ENCODE measurements at regions not wholly inside any gene's neighbourhood (a gene's known extent, or its start where the extent isn't known, plus 50 kb on each side); places are given as distances from the start of the nearest gene placed in this dataset.
"Not testable (repeated sequence)": the region's sequence is repeated elsewhere in the genome, so short reads cannot be mapped to it uniquely, and the experiment has no call there.

DNA sequence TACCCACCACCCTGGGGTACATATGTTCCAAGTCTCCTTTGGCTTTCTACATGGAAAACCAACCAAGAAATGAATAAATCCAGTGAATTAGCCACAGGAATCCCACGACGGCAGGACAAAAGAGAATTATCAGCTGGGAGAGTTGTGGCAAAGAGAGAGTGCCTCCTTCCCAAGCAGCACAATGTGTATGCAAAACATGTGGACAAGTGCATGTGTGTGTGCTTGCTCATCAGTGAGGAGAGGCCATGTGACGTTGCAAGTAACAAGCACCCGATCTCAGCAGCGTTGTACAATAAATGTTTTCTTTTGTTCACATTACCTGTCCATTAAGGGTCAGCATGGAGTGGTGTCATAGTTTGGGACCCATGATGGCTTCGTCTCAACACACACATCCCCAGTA is 50.0 kb upstream of the EMX2 start:
- CTCF ChIA-PET = interaction anchor here (0.6 kb wide), 1 partner anchor 1052 kb away, joined by 4 read pairs; no protein-coding TSS in a partner anchor
- H3K27me3 Mint-ChIP-seq (ENCODE audit: low read depth) = peaks cover 26% of the 10 kb centered on the region
- H3K27ac Mint-ChIP-seq = no peak overlapping the region
- DNase-seq = no peak
- H3K4me3 Mint-ChIP-seq = no peak overlapping the region
- intact Hi-C loops (cut with micrococcal nuclease) = loop anchor here (10.0 kb wide), 1 partner anchor 612 kb away; no protein-coding TSS in a partner anchor
- no peaks in the 10 kb centered on the region for H3K36me3 Mint-ChIP-seq (ENCODE audit: low read depth)
- no peaks in the 10 kb centered on the region for H3K9me3 Mint-ChIP-seq
- peaks cover 2% of the 10 kb centered on the region for H3K4me1 Mint-ChIP-seq (ENCODE audit: low read depth)

DNA sequence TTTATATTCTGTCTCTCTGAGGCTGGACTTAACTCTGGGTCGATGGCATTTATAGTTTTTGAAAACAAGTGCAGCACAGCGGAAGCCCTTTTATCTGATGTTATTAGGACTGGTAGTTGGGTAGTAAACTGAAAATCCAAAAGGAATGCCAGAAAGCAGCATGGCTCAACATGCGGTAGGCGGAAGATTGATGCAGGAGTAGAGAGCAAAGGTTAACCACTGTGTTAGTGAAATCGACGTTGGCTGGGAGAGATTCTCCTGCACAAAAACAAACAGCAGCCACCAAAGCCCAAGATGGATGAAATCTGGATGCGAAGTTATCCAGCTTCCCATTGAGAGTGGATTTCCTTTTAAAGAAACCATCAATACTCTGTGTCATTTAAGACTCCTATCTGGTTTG is 54.5 kb upstream of the EMX2 start:
- no peaks in the 10 kb centered on the region for H3K4me1 Mint-ChIP-seq (ENCODE audit: low read depth)
- CTCF ChIA-PET = no interaction called here

DNA sequence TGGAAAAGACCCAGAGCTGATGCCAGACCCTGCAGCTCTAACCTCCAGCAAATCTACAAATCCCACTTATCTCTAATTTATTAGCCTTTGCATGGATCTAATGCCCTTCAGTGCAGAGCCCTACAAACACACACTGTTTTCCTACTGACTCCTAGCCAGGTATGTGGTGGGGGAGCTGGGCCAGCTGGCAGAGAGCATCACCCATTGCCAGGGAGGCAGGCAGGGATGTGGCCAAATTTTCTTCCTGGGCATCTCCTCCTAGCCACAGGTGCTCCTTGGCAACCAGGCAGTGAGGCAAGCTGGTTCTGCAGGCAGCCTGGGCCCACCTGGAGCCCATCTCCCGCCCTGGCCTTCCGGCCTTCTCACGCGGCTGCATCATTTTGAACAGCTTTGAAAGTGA is 55.9 kb upstream of the EMX2 start:
- DNase-seq = no peak
- intact Hi-C loops (cut with micrococcal nuclease) = no loop called here
- Mint-ChIP-seq H3K27me3 (ENCODE audit: low read depth) (peaks cover 4% of the 10 kb centered on the region), H3K4me1 (ENCODE audit: low read depth) (no peaks in the 10 kb centered on the region), H3K4me3 (no peak overlapping the region), H3K36me3 (ENCODE audit: low read depth) (no peaks in the 10 kb centered on the region), H3K27ac (no peak overlapping the region), H3K9me3 (no peaks in the 10 kb centered on the region)
- CTCF ChIA-PET = no interaction called here

More for the DNA sequence above, 54.5 kb upstream of the EMX2 start:
- H3K27me3 Mint-ChIP-seq (ENCODE audit: low read depth) = peaks cover 9% of the 10 kb centered on the region
- DNase-seq = no peak
- no peak overlapping the region for H3K27ac Mint-ChIP-seq
- H3K9me3 Mint-ChIP-seq = no peaks in the 10 kb centered on the region
- intact Hi-C loops (cut with micrococcal nuclease) = no loop called here
- no peaks in the 10 kb centered on the region for H3K36me3 Mint-ChIP-seq (ENCODE audit: low read depth)
- H3K4me3 Mint-ChIP-seq = no peak overlapping the region

DNA sequence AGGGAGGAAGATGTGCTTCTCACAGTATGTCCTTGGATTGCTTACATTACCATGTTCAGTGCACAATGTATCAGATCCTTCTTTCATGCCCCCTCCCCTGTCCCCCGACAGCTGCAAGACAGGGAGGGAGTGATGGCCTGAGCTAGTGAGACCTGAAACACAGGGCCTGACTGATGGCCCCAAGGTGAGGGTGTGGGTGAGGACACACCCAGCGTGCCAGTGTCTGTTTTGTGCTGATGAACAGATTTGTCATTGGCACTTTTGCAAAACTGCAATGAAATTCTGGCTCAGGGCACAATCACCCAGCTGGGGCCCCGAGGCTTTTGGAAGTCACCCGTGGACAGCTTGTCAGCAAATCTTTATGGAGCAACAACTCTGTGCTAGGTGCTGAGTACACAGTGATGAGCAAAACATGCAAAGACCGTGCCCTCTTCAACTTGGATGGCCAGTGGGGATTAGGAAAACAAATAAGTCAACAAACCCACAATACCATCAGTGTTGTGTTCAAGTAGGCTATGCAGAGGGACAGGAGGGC is 59.4 kb upstream of the EMX2 start:
- Mint-ChIP-seq H3K4me1 (ENCODE audit: low read depth) (no peaks in the 10 kb centered on the region), H3K4me3 (no peak overlapping the region), H3K36me3 (ENCODE audit: low read depth) (no peaks in the 10 kb centered on the region), H3K27ac (no peak overlapping the region), H3K9me3 (no peaks in the 10 kb centered on the region), H3K27me3 (ENCODE audit: low read depth) (peaks cover 2% of the 10 kb centered on the region)
- CTCF ChIA-PET = interaction anchor here (1.0 kb wide), 1 partner anchor 267 kb away, joined by 3 read pairs; no protein-coding TSS in a partner anchor
- DNase-seq = no peak
- intact Hi-C loops (cut with micrococcal nuclease) = no loop called here

DNA sequence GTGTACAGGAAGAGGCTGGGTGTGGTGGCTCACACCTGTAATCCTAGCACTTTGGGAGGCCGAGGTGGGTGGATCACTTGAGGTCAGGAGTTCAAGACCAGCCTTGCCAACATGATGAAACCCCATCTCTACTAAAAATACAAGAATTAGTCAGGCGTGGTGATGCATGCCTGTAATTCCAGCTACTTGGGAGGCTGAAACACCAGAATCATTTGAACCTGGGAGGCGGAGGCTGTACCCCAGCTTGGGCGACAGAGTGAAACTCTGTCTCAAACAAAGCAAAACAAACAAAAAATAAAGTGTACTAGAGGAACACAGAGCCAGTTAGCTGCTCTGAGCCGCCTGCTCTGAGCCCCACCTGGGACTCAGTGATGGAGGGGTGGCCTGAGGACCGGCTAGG is 61.5 kb upstream of the EMX2 start:
- H3K36me3 Mint-ChIP-seq (ENCODE audit: low read depth); CTCF ChIA-PET; H3K4me3 Mint-ChIP-seq; DNase-seq; intact Hi-C loops (cut with micrococcal nuclease); H3K9me3 Mint-ChIP-seq; H3K27ac Mint-ChIP-seq; H3K4me1 Mint-ChIP-seq (ENCODE audit: low read depth): not testable (repeated sequence)
- H3K27me3 Mint-ChIP-seq (ENCODE audit: low read depth) = peaks cover 14% of the 10 kb centered on the region

DNA sequence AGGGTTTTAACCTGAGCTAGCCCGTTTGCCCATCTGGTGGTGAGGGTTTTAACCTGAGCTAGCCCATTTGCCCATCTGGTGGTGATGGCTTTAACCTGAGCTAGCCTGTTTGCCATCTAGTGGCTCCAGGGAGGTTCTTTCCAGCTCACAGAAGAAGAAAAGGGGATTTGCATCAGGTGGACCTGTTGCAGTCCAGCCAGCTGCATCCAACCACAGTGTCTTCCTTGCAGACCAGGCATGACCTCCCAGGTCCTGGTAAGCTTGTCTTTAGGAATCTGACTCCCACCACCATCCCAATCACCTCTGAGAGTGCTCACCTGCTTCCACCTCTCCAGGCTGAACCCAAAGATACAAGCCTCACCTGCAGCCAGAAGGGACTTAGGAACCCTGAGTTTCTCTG is 62.4 kb upstream of the EMX2 start:
- Mint-ChIP-seq H3K4me3 (no peak overlapping the region), H3K9me3 (no peaks in the 10 kb centered on the region), H3K27me3 (ENCODE audit: low read depth) (peaks cover 14% of the 10 kb centered on the region), H3K27ac (no peak overlapping the region), H3K36me3 (ENCODE audit: low read depth) (no peaks in the 10 kb centered on the region), H3K4me1 (ENCODE audit: low read depth) (no peaks in the 10 kb centered on the region)
- intact Hi-C loops (cut with micrococcal nuclease) = no loop called here
- no peak for DNase-seq
- CTCF ChIA-PET = interaction anchor here (0.7 to 1.6 kb wide), 2 partner anchors 14 to 17 kb away, joined by 3 to 7 read pairs; no protein-coding TSS in a partner anchor

DNA sequence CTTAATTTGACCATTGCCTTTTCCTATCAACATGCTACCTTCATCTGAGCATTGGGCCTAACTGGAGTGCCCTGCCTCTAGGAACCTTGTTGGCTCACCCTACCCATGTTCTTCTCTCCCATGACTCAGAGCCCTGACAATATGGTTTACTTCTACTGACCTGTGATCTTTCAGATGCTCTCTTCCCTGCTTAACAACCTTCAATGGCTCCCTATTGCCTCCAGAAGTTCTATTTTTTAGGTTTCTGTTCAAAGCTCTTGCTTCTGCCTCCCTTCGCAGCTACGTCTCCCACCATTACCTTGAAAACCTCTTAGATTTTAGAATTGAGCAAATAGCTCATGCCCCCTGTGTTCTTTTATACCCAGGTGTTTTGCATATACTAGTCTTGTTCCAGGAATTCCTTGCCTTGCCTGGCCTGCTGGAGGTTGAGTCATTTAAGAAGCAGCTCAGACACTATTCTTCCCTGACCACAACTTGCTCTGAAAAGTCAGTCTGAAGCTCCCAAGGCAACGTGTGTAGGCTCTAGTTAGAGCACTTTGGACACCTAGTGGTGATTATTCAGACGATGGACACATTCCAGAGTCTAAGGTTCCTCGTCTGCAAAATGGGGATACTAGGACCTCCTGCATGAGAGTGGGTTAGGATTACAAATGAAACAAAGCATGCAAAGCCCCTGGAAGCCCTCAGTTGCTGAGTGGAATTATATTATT is 64.4 kb upstream of the EMX2 start:
- peaks cover 1% of the 10 kb centered on the region for H3K9me3 Mint-ChIP-seq
- H3K27me3 Mint-ChIP-seq (ENCODE audit: low read depth) = peaks cover 18% of the 10 kb centered on the region
- no peak for DNase-seq
- H3K36me3 Mint-ChIP-seq (ENCODE audit: low read depth) = no peaks in the 10 kb centered on the region
- no peaks in the 10 kb centered on the region for H3K4me1 Mint-ChIP-seq (ENCODE audit: low read depth)
- no peak overlapping the region for H3K27ac Mint-ChIP-seq
- intact Hi-C loops (cut with micrococcal nuclease) = no loop called here
- no peak overlapping the region for H3K4me3 Mint-ChIP-seq
- CTCF ChIA-PET = interaction anchor here (1.4 kb wide), 1 partner anchor 36 kb away, joined by 4 read pairs; no protein-coding TSS in a partner anchor

DNA sequence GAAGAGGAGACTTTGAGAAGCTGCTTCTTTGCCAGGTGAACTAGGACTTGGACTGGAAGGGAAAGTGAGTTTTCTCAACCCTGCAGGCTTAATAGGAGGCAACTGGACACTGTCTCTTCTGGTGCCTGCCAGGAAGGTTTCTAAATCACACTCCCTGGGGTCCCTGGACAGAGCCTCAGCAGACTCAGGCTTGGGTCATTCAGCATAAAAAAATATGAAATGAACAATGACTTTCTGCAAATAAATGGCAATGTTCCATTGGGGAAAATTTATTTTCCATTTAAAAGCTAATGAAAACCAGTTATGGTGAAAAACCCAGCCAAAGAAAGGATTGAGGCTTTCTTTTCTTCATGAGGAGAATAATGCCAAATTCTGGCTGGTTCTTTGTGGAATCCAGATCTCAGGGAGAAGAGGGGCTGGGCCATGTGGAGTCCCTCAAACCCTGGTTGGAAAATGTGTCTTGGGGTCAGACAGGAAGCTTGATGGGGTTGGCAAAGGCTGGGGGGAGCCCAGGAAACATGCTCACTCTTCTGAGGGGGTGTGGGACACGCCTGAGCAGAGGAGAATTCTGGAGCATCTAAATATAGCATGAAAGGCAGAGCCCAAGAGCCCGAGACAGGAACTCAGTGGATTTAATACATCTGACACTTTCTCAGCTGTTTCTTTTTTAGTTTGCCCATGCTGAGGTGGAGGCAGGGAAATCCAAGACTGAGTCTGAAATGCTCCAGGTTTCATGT is 65.2 kb upstream of the EMX2 start:
- no peak overlapping the region for H3K27ac Mint-ChIP-seq
- no peak for DNase-seq
- intact Hi-C loops (cut with micrococcal nuclease) = no loop called here
- H3K9me3 Mint-ChIP-seq = peaks cover 1% of the 10 kb centered on the region
- no peaks in the 10 kb centered on the region for H3K4me1 Mint-ChIP-seq (ENCODE audit: low read depth)
- no peak overlapping the region for H3K4me3 Mint-ChIP-seq
- H3K36me3 Mint-ChIP-seq (ENCODE audit: low read depth) = no peaks in the 10 kb centered on the region
- CTCF ChIA-PET = interaction anchor here (0.9 to 1.4 kb wide), 2 partner anchors 35 to 261 kb away, joined by 4 to 5 read pairs; no protein-coding TSS in a partner anchor
- H3K27me3 Mint-ChIP-seq (ENCODE audit: low read depth) = peaks cover 18% of the 10 kb centered on the region

DNA sequence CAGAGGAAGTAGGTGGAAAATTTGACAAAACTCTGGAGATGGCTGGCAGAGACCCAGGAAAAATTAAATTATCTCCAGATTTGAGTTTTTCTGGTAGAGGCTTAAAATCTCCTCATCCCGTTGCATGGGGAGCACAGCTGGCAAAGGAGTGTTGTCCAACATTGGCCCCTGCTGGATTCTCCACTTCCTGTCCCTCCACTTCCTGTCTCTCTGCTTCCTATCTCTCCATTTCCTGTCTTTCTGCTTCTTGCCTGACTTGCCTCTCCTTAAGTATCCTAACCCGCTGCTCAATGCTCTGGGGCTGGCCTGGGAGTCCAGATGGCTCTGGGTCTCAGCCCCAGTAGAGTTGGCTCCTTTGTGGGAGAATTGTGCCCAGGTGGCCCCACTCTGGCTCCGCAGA is 65.8 kb upstream of the EMX2 start:
- H3K4me1 Mint-ChIP-seq (ENCODE audit: low read depth) = no peaks in the 10 kb centered on the region
- no peak overlapping the region for H3K4me3 Mint-ChIP-seq
- no peak for DNase-seq
- CTCF ChIA-PET = interaction anchor here (0.9 kb wide), 1 partner anchor 260 kb away, joined by 5 read pairs; no protein-coding TSS in a partner anchor
- peaks cover 1% of the 10 kb centered on the region for H3K9me3 Mint-ChIP-seq
- no peak overlapping the region for H3K27ac Mint-ChIP-seq
- no peaks in the 10 kb centered on the region for H3K36me3 Mint-ChIP-seq (ENCODE audit: low read depth)
- H3K27me3 Mint-ChIP-seq (ENCODE audit: low read depth) = peaks cover 18% of the 10 kb centered on the region
- intact Hi-C loops (cut with micrococcal nuclease) = no loop called here

DNA sequence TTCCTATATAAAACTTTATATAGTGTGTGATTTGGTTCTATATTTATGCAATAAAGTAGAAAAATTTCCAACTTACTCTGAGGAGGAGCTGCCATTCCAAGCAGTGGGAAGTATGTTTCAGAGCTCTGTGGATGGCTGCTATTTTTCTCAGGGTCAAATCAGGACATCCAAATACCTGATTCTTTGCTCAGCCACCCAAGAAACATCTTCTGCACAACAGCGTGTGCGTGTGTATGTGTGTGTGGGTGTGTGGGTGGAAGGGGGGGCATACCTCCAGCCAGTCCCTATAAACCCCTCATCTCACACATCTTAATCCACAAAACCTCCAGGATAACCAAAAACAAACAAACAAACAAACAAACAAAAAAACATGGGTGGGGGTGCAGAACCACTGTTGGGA is 66.3 kb upstream of the EMX2 start:
- peaks cover 1% of the 10 kb centered on the region for H3K9me3 Mint-ChIP-seq
- intact Hi-C loops (cut with micrococcal nuclease) = no loop called here
- peaks cover 18% of the 10 kb centered on the region for H3K27me3 Mint-ChIP-seq (ENCODE audit: low read depth)
- no peak overlapping the region for H3K4me3 Mint-ChIP-seq
- DNase-seq = no peak
- CTCF ChIA-PET = no interaction called here
- H3K27ac Mint-ChIP-seq = no peak overlapping the region
- no peaks in the 10 kb centered on the region for H3K36me3 Mint-ChIP-seq (ENCODE audit: low read depth)
- no peaks in the 10 kb centered on the region for H3K4me1 Mint-ChIP-seq (ENCODE audit: low read depth)

DNA sequence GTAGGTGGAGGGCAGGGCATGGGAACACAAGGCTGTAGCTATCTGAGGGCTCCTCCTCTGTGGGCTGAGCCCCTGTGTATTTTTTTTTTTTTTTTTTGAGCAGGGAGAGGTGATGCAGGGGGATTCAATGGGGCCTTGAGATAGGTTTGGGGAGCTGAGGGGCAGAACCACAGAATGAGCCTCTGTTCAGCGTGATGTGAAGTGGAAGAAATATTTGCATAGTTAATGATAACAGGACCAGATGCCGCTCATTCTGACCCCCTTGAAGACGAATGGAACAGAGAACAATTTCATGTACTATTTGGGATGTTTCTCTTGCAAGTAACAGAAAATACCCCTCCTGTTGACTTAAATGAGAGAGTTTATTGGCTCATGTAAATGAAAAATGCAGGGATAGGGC is 69.7 kb upstream of the EMX2 start:
- peaks cover 13% of the 10 kb centered on the region for H3K27me3 Mint-ChIP-seq (ENCODE audit: low read depth)
- H3K4me1 Mint-ChIP-seq (ENCODE audit: low read depth) = no peaks in the 10 kb centered on the region
- intact Hi-C loops (cut with micrococcal nuclease) = no loop called here
- H3K4me3 Mint-ChIP-seq = no peak overlapping the region
- H3K27ac Mint-ChIP-seq = no peak overlapping the region
- H3K36me3 Mint-ChIP-seq (ENCODE audit: low read depth) = no peaks in the 10 kb centered on the region
- peaks cover 1% of the 10 kb centered on the region for H3K9me3 Mint-ChIP-seq
- CTCF ChIA-PET = interaction anchor here (0.6 kb wide), 1 partner anchor 31 kb away, joined by 4 read pairs; no protein-coding TSS in a partner anchor
- no peak for DNase-seq

DNA sequence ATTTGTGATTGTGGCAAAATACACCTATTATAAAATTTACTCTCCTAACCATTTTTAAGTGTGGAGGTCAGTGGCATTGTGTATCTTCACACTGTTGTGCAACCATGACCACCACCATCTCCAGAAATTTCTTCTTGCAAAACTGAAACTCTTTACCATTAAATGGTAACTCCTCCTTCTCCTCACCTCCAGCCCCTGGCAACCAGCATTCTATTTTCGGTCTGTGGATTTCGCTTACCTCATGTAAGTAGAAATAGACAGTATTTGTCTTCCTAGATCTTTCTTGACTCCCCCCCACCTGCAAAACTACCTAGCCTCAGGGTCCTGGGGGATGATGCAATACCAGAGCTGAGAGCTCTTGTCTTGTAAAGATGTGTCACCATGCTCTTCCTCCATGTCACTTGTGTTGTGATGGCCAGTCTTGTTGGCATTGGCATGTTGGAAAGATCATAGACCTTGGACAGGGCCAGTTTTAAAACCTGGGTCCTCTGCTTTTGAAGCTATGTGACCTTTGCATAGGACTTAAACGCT is 71.1 kb upstream of the EMX2 start:
- no peak for DNase-seq
- Mint-ChIP-seq H3K27me3 (ENCODE audit: low read depth) (peaks cover 5% of the 10 kb centered on the region), H3K27ac (no peak overlapping the region), H3K4me1 (ENCODE audit: low read depth) (no peaks in the 10 kb centered on the region), H3K36me3 (ENCODE audit: low read depth) (no peaks in the 10 kb centered on the region), H3K4me3 (no peak overlapping the region), H3K9me3 (peaks cover 1% of the 10 kb centered on the region)
- intact Hi-C loops (cut with micrococcal nuclease) = no loop called here
- CTCF ChIA-PET = no interaction called here
